HG03025 (cell line): ENCODE measurements at regions not wholly inside any gene's neighbourhood (a gene's known extent, or its start where the extent isn't known, plus 50 kb on each side); places are given as distances from the start of the nearest gene placed in this dataset.

Source experiments
- ATAC-seq: cut with Tn5 transposase; IDR thresholded peaks from one replicate; pipeline ENCODE4 v1.9.1; 2021; ENCODE audit warnings: mild to moderate bottlenecking, moderate library complexity; ENCODE audit not compliant: unreplicated experiment, low FRiP score

DNA sequence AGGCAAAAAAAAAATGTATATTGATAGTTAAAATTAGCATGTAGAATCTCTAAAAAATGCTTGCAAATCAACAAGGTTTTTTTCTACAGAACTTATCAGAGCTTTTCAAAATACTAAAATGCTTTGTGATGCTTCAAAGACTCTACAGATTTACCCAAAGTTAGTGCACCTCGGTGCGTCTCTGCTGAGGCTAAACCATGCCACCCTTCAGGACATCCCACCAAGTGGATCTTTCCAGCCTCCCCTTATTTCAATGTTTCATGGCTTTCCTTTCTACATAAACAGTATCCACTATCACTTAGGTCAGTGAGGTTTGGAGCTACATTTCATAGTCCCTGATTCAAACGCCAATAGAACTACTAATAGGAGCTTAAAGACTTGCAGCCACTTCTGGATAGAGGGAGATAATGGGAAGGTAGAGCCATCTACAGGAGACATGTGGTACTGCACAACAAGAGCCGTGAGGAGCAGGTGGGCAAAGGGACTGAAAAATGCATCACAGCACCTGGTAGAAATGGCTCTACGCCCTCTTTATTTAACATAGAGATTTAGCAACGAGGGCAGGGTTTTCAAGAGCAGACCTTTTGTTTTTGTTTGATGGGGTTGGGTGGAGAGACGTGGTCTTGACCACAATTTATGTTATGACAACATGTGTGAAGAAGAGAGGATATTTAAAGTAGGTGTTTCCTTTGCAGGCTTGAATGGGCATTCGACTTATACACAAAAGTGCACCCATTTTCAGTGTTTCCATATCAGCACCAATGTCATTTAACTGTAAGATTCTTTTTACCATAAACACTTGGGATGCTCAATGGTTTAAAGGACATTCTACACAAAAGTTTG is 56.1 kb upstream of the SLC35G4 start:
- ATAC-seq: peak; percentile 63

DNA sequence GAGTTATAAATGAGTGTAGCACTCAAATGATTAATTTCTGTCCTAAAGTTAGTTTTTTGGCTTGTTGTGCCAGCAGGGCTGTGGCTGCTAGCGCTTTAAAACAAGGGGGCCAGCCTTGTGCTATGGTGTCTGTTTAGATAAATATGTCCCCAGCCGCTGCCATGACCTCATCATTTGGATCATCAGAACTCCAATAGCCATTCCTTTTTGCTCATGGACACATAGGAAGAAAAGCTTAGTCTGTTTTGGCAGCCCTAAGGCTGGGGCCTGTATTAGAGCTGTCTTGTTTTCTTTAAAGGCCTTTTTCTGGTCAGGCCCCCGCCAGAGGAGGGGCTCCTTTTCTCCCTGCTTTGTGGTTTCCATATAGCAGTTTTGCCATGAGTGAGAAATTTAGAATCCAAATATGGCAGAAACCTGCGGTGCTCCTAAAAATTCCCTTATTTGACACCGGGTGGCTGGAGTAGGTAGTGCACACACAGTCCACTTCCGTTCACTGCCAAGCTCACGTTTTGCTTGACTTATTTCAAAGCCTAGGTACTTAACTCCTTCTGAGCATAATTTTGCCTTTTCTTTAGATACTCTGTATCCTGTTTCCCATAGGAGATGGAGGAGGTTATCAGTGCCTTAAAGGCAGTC is 60.4 kb upstream of the SLC35G4 start:
- no peak for ATAC-seq

DNA sequence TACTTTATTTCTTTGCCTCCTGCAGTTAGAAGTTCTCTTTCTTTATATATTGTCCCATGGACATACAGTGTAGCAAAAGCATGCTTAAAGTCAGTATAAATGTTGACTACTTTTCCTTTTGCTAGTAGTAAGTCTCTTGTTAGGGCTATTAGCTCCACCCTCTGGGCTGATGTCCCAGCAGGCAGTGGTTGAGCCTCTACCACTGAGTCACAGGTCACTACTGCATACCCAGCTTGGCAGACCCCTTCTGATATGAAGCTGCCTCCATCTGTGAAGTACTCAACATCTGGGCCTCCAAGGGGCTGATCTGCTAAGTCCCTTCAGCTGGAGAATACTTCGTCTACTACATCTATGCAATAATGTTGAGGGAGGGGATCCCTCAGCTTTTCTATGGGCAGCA is 61.0 kb upstream of the SLC35G4 start:
- no peak for ATAC-seq

DNA sequence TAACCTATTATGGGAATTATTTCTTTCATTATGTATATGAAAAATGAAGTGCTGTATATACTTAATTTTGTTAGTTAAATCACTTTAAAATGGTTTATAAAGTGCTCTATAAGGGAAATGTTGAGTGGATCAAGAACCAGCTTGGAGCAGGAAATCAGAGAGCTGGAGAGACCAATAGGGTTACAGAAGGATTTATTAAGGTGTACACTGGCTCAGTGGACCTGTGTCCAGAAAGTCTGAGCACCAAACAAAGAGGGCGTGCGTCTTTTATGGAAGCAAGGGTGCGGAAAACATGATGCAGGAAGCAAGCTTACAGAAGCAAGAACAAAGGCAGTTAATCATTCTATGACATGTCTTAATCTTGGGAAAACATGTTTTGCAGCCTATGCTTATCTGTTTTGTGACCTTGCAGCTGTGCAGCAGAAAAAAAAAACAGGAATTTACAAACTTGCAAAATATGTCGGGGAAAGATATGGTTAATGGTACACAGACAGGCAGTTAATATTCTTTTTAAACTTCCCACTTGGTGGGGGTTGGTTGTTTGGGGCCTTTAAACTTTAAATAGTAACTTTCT is 65.2 kb upstream of the SLC35G4 start:
- no peak for ATAC-seq

DNA sequence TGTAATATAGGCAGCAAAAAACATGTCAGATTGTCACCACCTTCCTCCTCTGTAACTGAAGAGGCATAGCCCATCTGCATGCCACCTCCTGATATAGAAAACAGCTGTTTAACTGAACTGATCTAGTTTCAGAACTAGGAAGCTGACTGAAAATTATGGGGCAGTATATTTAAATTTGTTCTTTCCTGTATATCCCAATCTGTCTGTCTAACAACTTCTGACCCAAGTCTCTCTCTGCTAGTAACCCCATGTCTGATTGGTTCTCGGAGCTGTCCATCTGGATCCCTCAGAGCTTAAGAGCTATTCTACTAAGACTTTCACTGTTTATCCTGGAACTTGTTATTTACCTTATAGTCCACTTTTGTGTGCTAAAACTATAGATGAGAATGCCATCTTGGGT is 68.2 kb upstream of the SLC35G4 start:
- no peak for ATAC-seq

DNA sequence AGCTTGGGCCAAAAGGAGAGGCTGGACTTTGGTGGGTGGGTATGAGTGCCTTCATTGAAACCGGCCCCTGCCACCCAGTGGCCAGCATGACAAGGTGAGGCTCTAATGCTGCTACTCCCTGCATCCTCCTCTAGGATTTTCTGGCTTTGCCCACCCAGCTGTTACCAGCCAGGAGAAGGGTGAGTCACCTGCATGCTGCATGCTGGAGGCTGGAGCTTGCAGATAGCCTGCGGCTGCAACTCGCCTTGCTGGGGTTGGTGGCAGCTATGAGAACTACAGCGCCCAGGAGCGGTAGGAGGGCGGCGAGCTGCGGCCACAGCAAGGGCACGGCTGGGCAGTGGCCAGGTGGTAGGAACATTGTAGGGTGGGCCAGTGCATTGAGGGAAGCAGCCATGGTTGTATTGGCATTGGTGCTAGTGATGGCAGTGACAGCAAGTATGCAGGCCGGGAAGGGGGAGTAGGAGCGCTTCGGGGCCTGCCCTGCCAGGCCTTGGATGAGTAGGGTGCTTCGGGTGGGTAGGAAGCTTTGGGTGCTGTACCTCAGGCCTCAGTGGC is 75.4 kb upstream of the SLC35G4 start:
- ATAC-seq: no peak

DNA sequence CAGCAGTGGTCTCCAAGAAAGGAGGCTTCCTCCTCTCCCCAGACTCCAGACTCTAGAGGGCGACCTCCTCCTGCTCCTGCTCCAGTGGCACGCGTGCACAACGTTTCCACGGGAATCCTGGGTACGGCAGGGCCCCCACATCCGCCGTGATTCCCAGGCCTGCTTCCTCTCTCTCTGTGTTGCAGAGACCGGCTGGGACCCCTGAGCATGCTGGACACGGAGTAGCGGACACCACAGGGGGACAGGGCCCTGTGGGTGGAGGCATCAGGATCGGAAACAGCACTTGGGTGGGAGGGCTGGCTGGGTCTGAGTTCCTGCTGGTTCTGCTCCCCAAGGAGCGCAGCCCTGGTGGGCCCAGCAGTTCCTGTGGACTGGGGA is 75.9 kb upstream of the SLC35G4 start:
- no peak for ATAC-seq

DNA sequence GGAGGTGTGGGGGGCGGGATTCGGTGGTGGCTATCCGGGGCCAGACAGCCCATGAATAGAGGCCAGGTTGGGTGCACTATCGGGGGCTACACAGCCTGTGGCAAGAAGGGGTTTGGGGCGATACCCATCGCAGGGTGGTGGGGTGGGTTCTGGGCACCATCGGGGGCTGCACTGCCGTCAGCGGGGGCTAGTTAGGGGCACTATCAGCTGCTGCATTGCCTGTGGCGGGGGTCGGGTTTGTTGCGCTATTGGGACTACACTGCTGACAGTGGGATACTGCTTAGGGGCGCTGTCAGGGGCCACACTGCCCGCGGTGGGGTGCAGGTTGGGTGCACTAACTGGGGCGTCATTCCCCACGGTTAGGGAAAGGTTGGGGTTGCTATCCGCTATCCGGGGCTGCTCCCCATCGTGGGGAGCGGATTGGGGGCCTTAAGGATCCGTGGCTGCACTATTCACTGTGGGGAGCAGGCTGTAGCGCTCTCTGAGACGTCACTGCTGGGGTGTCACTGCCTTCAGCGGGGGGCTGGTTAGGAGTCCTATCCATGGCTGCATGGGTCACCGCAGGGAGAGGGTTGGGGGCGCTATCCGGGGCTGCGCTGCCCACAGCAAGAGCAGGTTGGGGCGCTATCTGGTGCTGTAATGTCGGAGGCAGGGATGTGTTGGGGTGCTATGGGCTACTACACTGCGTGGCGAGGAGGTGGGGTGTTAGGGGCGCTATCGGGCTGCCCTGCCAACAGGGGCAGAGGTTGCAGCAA is 76.5 kb upstream of the SLC35G4 start:
- ATAC-seq: no peak

DNA sequence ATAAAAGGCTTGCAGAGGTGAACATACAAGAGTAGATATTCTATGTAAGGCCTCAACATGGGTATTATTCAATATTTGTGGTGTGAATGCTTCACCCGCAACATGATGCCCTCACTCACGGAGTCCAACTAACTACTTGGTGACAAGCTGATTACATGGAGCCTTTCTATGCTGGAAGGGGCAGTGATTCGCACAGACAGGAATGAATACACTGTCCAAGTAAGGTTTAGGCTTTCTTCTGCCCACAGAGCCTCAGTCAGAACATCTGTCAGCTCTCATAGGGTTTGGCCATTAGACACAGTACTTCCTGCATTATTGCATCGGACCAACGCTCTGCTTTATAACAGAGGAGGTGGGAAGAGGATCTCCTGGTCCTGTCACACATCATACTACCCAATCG is 80.3 kb upstream of the SLC35G4 start:
- ATAC-seq: no peak

DNA sequence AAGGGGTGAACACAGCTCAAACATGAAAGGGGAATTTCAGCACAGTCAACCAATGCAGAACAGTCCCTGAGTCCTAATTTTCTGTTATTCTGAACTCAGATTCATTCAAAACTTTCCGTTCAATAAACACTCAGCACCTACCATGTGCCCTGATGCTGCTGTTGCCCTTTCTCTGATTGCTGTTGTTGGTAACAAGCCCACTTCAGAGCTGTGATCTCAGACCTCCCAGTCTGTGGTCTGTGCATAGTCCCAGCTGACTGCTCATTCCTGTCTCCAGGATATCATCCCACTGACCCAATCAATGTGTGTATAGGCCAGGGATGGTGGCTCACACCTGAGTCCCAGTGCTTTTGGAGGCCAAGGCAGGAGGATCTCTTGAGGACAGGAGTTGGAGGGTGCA is 82.7 kb upstream of the SLC35G4 start:
- no peak for ATAC-seq

DNA sequence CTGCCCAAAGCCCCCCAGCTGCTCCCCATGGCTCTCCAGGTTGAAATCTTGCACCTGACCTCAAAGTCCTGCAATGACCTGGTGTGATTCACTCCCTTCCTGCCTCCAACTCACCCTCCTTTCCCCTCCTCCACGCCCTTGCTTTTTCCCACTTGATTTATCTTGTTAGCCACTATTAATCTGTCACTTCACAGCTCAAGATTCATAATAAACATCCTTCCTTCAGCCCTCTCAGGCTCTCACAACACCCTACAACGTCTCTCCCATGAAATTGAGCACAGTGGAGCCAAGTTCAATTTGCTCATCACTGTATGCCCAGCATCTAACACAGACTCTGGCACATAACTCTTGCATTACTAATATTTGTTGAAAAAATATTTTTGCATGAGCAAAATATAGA is 85.6 kb upstream of the SLC35G4 start:
- ATAC-seq: no peak

DNA sequence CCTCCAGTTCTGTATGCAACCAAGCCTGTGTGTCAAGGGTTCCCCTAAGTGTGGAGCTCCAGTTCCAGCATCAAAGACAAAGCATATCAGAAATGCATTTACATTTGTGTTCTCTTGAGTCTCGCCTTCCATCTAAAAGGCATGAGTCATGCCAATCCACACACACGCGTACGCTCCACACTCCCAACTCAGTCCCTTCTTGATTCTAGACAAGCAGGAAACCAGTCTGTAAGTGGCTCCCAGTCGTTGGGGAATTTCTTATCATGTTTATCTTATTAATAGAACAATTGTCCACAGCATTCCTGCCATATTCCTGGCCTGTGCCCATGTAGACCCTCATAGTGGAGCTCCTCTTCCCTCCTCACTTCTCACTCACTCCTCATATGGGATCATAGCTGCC is 86.4 kb upstream of the SLC35G4 start:
- ATAC-seq: no peak

DNA sequence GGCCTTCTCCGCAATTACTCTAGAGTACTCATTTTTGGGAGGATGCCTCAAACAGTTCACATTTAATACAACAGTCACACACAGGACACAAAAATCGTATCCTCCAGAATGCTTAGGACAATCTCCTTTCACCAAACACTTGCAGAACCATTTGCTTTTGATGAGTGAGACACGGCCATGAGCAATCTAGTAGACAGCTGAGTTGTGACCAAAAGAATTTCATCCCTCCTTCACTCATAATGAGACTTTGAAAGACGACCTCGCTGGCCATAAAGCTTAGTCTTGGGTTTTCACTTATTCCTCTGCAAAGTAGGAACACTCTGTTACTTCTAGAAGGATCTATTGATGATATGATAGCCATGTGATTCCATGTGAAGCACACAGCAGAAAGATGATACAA is 87.5 kb upstream of the SLC35G4 start:
- no peak for ATAC-seq

DNA sequence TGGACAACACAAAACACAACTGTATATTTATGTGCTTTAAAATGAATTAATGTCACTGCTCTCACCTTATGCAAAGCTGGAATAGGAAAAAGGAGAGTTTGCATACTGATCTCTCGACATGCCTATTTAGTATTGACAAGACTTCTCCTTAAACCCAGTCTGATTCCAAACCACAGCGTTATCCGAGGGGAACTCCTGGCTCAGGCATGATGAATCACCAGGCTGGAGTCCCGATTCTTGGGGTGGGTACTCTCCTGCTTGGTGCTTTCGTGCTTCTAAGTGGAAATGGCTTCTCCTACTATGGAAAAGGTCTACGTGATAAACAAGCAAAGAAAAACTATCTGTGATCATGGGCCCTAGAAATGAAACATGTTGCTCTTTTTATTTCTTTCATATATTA is 88.9 kb upstream of the SLC35G4 start:
- no peak for ATAC-seq

DNA sequence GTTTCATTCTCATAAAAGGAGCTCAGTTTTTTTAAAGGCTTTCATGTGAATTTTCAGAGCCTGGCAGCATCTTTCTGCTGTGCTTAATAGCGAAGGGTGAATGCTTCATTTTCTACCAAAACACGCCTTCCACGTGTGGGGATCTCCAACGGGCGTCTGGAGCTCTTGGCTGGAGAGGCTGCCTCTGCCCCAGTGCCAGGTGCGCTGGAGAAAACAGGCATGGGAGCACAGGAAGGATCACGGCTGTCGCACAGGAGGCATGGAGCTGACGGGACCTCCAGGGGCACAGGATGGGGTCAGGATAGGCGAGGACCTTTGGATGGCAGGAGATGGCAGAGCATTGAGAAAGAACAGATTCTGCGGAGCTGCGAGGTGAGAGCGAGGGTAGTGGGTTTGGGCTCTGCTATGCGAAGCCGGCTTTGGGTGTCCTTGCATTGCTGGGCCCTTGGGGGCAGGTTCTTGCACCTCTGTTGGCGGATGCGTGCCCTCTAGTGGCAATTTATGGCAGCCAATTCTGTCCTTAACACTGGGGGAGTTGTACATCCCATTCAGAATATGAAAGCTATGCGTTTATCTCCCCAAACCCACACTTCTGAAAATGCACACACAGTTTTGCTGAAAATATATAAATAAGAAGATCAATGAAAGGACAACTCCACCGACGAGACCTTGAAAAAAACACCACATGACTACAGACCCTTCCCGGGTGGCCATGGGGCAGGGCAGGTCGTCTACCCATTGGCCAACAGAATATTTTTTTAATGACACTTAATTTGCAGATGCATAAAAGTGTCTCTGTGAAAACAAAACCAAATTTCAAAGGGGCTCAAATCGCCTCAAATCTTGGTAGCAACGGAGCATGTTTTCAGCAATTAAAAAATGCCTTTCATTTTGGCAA is 90.4 kb upstream of the SLC35G4 start:
- ATAC-seq: no peak

DNA sequence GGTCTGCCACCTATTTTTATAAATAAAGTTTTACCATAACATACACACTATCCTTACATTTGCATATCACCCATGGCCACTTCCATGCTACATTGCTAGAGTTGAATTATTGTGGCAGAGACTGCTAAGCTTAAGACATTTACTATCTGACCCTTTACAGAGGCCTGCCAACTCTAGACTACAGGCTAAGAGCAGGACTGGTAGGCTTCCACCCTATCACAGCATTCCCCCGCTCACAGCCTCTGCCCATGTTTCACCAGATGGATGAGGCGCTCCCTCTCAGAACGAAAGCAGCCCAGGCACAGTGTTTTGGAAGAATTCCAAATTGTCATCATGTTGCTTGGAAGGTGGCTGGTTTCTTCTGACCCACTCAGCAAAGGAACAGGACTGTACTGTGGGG is 91.7 kb upstream of the SLC35G4 start:
- ATAC-seq: no peak

DNA sequence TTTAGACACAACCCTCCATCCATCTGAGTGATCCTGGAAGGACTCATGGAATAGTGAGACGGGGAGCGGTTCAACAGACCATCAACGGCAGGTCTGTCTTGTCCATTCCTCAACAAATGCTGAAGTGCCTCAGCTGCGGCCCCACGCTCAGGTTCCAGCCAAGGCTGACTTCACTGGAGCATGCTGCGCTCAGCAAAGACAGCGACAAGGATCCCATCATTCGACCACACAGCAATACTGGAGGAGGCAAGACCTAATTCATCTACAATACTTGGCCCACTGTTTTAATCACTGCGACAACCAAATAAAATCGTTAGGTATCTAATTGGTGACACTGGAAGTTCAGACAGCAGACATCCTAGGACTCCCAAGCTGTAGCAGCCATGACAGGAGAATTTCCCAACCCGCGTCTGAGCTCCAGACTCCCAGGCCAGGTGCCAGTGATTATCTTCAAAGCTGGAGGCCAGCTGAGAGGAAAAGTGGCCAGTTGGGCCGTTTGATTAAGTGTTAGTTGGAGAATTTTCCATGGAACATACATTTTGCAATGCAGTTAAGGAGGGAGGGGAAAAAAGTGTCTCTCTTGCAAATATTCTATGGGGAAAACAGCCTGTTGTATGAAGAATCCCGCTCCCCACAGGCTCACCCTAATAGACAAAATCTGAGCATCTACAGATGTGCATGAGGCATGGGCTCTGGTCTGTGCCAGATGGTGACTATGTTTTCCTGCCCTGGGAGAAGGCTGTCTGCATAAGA is 92.5 kb upstream of the SLC35G4 start:
- ATAC-seq: no peak

DNA sequence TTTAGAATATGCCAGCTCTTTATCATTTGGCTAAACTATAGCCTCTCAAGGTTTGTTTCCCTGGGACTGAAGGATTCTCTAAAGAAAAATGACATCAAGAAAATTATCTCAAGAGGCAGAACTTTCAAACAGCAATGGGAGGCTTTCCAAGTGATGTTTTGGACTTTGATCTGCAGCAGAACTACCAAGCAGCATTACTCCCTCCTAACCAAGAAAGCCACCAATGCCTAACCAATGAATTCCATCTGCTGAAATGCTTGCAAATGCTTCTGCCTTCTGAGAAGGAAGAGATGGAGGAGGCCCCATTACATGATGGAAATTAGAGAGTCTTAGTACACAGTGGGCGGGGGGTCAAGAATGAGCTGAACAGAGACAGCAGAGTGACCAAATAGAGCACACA is 95.1 kb upstream of the SLC35G4 start:
- ATAC-seq: no peak
